Daoy (cell line): ENCODE measurements at regions not wholly inside any gene's neighbourhood (a gene's known extent, or its start where the extent isn't known, plus 50 kb on each side); places are given as distances from the start of the nearest gene placed in this dataset.
A peak's percentile ranks its signal among the peaks of the same experiment; 100 is the strongest.

Experiments used
- DNase-seq: peaks from one replicate; pipeline ENCODE4 v3.0.0-alpha.2; 2015; ENCODE audit warnings: low read depth

- no peak for DNase-seq
Observed at GRCh38 chr3:162302983-162303624, 806.5 kb downstream of the OTOL1 start.

- DNase-seq, result no peak
Observed at GRCh38 chr3:162317046-162317445, 820.4 kb downstream of the OTOL1 start.

GRCh38 chr3:162328649-162329048, 832.0 kb downstream of the OTOL1 start:
- DNase-seq, result no peak

- no peak for DNase-seq
Observed at GRCh38 chr3:162329514-162329913, 832.9 kb downstream of the OTOL1 start.

- no peak for DNase-seq
Observed at GRCh38 chr3:162332344-162332743, 835.7 kb downstream of the OTOL1 start.

- DNase-seq, result no peak
Observed at GRCh38 chr3:162334537-162334936, 837.9 kb downstream of the OTOL1 start.

GRCh38 chr3:162337630-162338029, 841.0 kb downstream of the OTOL1 start:
- DNase-seq, result no peak

GRCh38 chr3:162338514-162338913, 841.9 kb downstream of the OTOL1 start:
- DNase-seq, result no peak

- no peak for DNase-seq
Observed at GRCh38 chr3:162348912-162349311, 852.3 kb downstream of the OTOL1 start.

- DNase-seq, result no peak
Observed at GRCh38 chr3:162353414-162353813, 856.8 kb downstream of the OTOL1 start.

GRCh38 chr3:162354356-162354755, 857.7 kb downstream of the OTOL1 start:
- DNase-seq, result no peak

- DNase-seq, result no peak
Observed at GRCh38 chr3:162365066-162365719, 868.6 kb downstream of the OTOL1 start.

- DNase-seq, result no peak
Observed at GRCh38 chr3:162366166-162366766, 869.7 kb downstream of the OTOL1 start.

- DNase-seq, result no peak
Observed at GRCh38 chr3:162367429-162368260, 871.0 kb downstream of the OTOL1 start.

GRCh38 chr3:162368417-162368816, 871.8 kb downstream of the OTOL1 start:
- no peak for DNase-seq

GRCh38 chr3:162369306-162369705, 872.7 kb downstream of the OTOL1 start:
- DNase-seq, result no peak

- no peak for DNase-seq
Observed at GRCh38 chr3:162370141-162370540, 873.5 kb downstream of the OTOL1 start.

- no peak for DNase-seq
Observed at GRCh38 chr3:162376761-162377160, 880.2 kb downstream of the OTOL1 start.

GRCh38 chr3:162377608-162378007, 881.0 kb downstream of the OTOL1 start:
- no peak for DNase-seq

- DNase-seq, result no peak
Observed at GRCh38 chr3:162385387-162385786, 888.8 kb downstream of the OTOL1 start.

GRCh38 chr3:162390891-162391290, 894.3 kb downstream of the OTOL1 start:
- DNase-seq, result peak; percentile 17

GRCh38 chr3:162391301-162391700, 894.7 kb downstream of the OTOL1 start:
- DNase-seq, result no peak
